ENCODE measurements at regions not wholly inside any gene's neighbourhood (a gene's known extent, or its start where the extent isn't known, plus 50 kb on each side); places are given as distances from the start of the nearest gene placed in this dataset.

- DNase-seq, result no peak
Observed at GRCh38 chr6:168384045-168385036, 56.6 kb upstream of the SMOC2 start.

DNA sequence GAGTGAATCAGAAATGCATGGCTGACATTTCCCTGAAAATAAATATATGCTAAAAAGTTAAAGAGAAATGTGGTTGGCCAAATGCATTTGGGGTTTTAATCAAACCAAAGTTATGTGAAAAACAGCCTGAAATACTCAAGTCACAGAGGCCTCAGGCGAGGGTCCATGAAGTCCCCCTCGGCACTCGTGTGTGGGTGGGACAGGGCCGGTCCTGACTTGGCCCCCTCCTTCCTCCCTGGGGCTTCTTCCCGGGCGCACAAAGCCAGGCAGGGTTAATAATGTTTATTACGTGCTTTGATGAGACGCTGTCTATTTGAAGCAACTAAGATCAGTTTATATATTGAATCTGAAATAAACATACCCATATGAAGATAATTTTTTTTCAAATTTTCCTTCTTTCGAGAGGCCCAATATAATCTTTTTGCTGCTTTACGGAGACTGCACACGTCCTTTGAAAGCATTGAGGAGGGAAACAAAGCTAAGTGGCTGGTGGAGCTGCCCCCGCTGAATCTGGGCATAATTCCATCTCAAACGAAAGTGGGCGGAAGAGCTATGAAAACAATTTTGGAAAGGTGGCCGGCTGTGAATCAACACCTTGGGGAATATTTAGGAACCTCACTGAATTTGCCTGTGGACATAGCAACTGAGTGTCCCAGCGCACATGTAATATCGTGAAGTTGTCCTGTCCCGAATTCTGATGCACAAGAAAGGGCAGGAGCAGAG lies 55.8 kb upstream of the SMOC2 start:
- DNase-seq, result no peak

GRCh38 chr6:168385858-168386735 lies 54.9 kb upstream of the SMOC2 start:
- DNase-seq, result no peak

GRCh38 chr6:168386973-168387372 lies 54.0 kb upstream of the SMOC2 start:
- DNase-seq, result no peak

DNA sequence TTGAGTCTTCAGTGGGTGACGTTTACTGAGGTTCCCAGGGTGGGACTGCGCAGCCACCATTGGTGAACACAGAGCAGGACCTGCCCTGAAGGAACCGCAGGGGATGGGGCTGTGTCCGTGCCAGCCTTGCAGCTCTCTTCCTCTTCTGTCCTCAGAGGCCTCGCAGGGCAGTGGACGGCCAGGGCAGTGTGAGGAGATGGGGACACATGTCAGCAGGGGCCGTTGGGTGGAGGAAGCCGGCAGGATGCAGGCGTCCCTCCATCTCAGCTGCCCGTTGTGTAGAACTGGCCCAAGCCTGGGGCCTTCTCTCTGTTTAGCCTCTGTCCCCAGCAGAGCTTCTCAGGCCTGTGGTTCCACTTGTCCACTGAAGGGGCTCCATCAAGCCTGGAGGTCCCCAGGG lies 53.6 kb upstream of the SMOC2 start:
- DNase-seq, result no peak

- DNase-seq, result no peak
Observed at GRCh38 chr6:168387911-168388310, 53.1 kb upstream of the SMOC2 start.

- no peak for DNase-seq
Observed at GRCh38 chr6:168388641-168389633, 52.0 kb upstream of the SMOC2 start.

DNA sequence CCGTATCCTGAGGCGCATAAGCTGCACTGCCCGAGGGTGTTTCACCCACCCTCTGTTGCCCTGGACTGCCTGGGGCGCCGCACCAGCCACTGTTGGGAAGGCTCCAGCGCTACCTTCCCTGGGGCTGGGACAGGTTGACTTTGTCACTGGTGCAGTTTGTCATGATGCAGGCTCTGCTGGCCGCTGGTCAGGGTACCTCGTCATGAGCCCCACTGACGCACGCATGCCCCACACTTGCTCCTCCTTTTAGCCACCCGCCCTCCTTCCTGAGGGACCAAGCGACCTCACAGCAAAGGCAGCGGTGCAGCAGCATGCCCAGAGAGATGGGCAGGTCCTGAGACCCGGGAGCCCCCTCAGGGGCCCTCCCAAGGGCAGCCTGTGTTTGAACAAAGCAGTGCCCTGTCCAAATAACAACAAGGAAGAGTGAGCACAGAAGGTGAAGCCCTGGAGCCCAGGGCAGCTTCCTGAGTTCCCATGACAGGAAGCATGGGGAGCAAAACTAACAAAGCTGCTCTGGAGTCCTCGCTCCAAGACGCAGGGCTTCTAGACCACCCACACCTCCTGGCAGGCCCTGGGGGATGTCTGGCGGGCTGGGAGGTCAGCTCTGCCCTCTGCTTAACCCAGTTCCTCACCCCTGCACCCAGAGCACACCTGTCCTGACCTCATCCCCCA lies 50.1 kb upstream of the SMOC2 start:
- no peak for DNase-seq

Measured in stimulated activated naive CD4-positive, alpha-beta T cell (primary cell).